Astrocyte (in vitro differentiated cells and primary cell): ENCODE measurements at regions not wholly inside any gene's neighbourhood (a gene's known extent, or its start where the extent isn't known, plus 50 kb on each side); places are given as distances from the start of the nearest gene placed in this dataset.

Experiments
- DNase-seq: peaks from one replicate; pipeline ENCODE4 v3.0.0-alpha.2; 2010; ENCODE audit warnings: low read depth
- FAIRE-seq: peaks from 2 replicates; lab custom pipeline; 2011; peaks lifted over from hg19 to GRCh38; lab: Jason Lieb, UNC
- H2AFZ ChIP-seq: 2 replicates; pipeline ENCODE4 v1.6.0; 2012; ENCODE audit warnings: low read depth, low read length, inconsistent platforms
- H3K27ac ChIP-seq: 2 replicates; pipeline ENCODE4 v1.5.1; 2011; ENCODE audit warnings: low read depth, low read length, inconsistent platforms
- H3K27me3 ChIP-seq: 2 replicates; pipeline ENCODE4 v1.6.0; 2011; ENCODE audit warnings: low read length, inconsistent platforms; ENCODE audit not compliant: insufficient read depth
- H3K36me3 ChIP-seq: 2 replicates; pipeline ENCODE4 v1.5.1; 2011; ENCODE audit warnings: low read length, inconsistent platforms; ENCODE audit not compliant: insufficient read depth
- H3K4me1 ChIP-seq: 2 replicates; pipeline ENCODE4 v1.5.1; 2011; ENCODE audit warnings: low read length, inconsistent platforms; ENCODE audit not compliant: insufficient read depth
- H3K4me2 ChIP-seq: 2 replicates; pipeline ENCODE4 v1.6.0; 2012; ENCODE audit warnings: low read length, inconsistent platforms
- H3K4me3 ChIP-seq: 2 replicates; pipeline ENCODE4 v1.5.1; 2011; ENCODE audit warnings: low read depth, mild to moderate bottlenecking, low read length, inconsistent platforms; ENCODE audit not compliant: insufficient read depth
- H3K79me2 ChIP-seq: 2 replicates; pipeline ENCODE4 v1.6.0; 2012; ENCODE audit warnings: mild to moderate bottlenecking, low read length, inconsistent platforms; ENCODE audit not compliant: insufficient read depth
- H3K9ac ChIP-seq: 2 replicates; pipeline ENCODE4 v1.6.0; 2012; ENCODE audit warnings: mild to moderate bottlenecking, low read length, inconsistent platforms
- H3K9me3 ChIP-seq: 2 replicates; pipeline ENCODE4 v1.5.1; 2012; ENCODE audit warnings: low read depth, mild to moderate bottlenecking, low read length, inconsistent platforms; ENCODE audit not compliant: insufficient read depth
- H4K20me1 ChIP-seq: 2 replicates; pipeline ENCODE4 v1.6.0; 2012; ENCODE audit warnings: low read length, inconsistent platforms; ENCODE audit not compliant: insufficient read depth
- H3K27ac Mint-ChIP-seq: one replicate; pipeline ENCODE4 v1.8.0; 2021; ENCODE audit warnings: mild to moderate bottlenecking, mixed read lengths; ENCODE audit not compliant: unreplicated experiment
- H3K27me3 Mint-ChIP-seq: one replicate; pipeline ENCODE4 v1.8.0; 2021; ENCODE audit warnings: low read depth, mixed read lengths; ENCODE audit not compliant: unreplicated experiment
- H3K36me3 Mint-ChIP-seq: one replicate; pipeline ENCODE4 v1.8.0; 2021; ENCODE audit warnings: low read depth, mixed read lengths; ENCODE audit not compliant: unreplicated experiment
- H3K4me1 Mint-ChIP-seq: one replicate; pipeline ENCODE4 v1.8.0; 2021; ENCODE audit warnings: low read depth, mixed read lengths; ENCODE audit not compliant: unreplicated experiment
- H3K4me3 Mint-ChIP-seq: one replicate; pipeline ENCODE4 v1.8.0; 2021; ENCODE audit warnings: mild to moderate bottlenecking, moderate library complexity, mixed read lengths; ENCODE audit not compliant: unreplicated experiment
- H3K9me3 Mint-ChIP-seq: one replicate; pipeline ENCODE4 v1.8.0; 2021; ENCODE audit warnings: mild to moderate bottlenecking, mixed read lengths; ENCODE audit not compliant: unreplicated experiment
- CTCF ChIP-seq: IDR thresholded peaks from 2 replicates; pipeline ENCODE4 v1.5.1; 2011; ENCODE audit warnings: low read depth, mild to moderate bottlenecking, inconsistent platforms, low read length, moderate library complexity; ENCODE audit not compliant: insufficient read depth
- EZH2 ChIP-seq: IDR thresholded peaks from 2 replicates; pipeline ENCODE4 v1.6.1; 2012; ENCODE audit warnings: mild to moderate bottlenecking, low read length, inconsistent platforms; ENCODE audit not compliant: insufficient read depth

- no peak overlapping the region for H3K4me3 Mint-ChIP-seq
These were observed 648.9 kb upstream of the GBE1 start for GRCh38 chr3:82410366-82410765.

GRCh38 chr3:82409842-82410241 is 648.4 kb upstream of the GBE1 start:
- no peak overlapping the region for H3K4me3 Mint-ChIP-seq
- TF ChIP-seq CTCF = no peak
- no peak for TF ChIP-seq EZH2
- Histone ChIP-seq H3K79me2 (no peaks in the 10 kb centered on the region), H2AFZ (no peak overlapping the region), H3K36me3 (no peaks in the 10 kb centered on the region), H3K4me3 (no peak overlapping the region), H3K9ac (no peak overlapping the region), H3K4me1 (no peaks in the 10 kb centered on the region), H3K27me3 (no peaks in the 10 kb centered on the region), H3K9me3 (no peaks in the 10 kb centered on the region), H3K4me2 (no peak overlapping the region), H3K27ac (no peak overlapping the region), H4K20me1 (no peaks in the 10 kb centered on the region)
- H3K9me3 Mint-ChIP-seq = no peaks in the 10 kb centered on the region
- no peak for FAIRE-seq
- DNase-seq = no peak
- H3K27ac Mint-ChIP-seq = no peak overlapping the region
- no peaks in the 10 kb centered on the region for H3K27me3 Mint-ChIP-seq
- H3K4me1 Mint-ChIP-seq = no peaks in the 10 kb centered on the region
- no peaks in the 10 kb centered on the region for H3K36me3 Mint-ChIP-seq

More at GRCh38 chr3:82410366-82410765, 648.9 kb upstream of the GBE1 start:
- no peak for TF ChIP-seq EZH2
- TF ChIP-seq CTCF = no peak
- no peaks in the 10 kb centered on the region for H3K36me3 ChIP-seq
- no peaks in the 10 kb centered on the region for H3K9me3 ChIP-seq
- H3K9ac ChIP-seq = no peak overlapping the region
- Mint-ChIP-seq H3K27ac (no peak overlapping the region), H3K4me1 (no peaks in the 10 kb centered on the region), H3K9me3 (no peaks in the 10 kb centered on the region), H3K27me3 (no peaks in the 10 kb centered on the region), H3K36me3 (no peaks in the 10 kb centered on the region)
- H2AFZ ChIP-seq = no peak overlapping the region
- no peak overlapping the region for H3K4me2 ChIP-seq
- FAIRE-seq = no peak
- H3K79me2 ChIP-seq = no peaks in the 10 kb centered on the region
- H3K27me3 ChIP-seq = no peaks in the 10 kb centered on the region
- no peak overlapping the region for H3K4me3 ChIP-seq
- no peaks in the 10 kb centered on the region for H4K20me1 ChIP-seq
- H3K4me1 ChIP-seq = no peaks in the 10 kb centered on the region
- DNase-seq = no peak
- no peak overlapping the region for H3K27ac ChIP-seq

GRCh38 chr3:82392203-82392775 is 630.8 kb upstream of the GBE1 start:
- TF ChIP-seq EZH2 (no peak), CTCF (no peak)
- Histone ChIP-seq H3K4me3 (no peak overlapping the region), H4K20me1 (no peaks in the 10 kb centered on the region), H3K27ac (no peak overlapping the region), H3K4me2 (no peak overlapping the region), H2AFZ (no peak overlapping the region), H3K27me3 (no peaks in the 10 kb centered on the region), H3K36me3 (no peaks in the 10 kb centered on the region), H3K9ac (no peak overlapping the region), H3K9me3 (no peaks in the 10 kb centered on the region), H3K4me1 (no peaks in the 10 kb centered on the region), H3K79me2 (no peaks in the 10 kb centered on the region)
- no peaks in the 10 kb centered on the region for H3K4me1 Mint-ChIP-seq
- peaks cover 2% of the 10 kb centered on the region for H3K9me3 Mint-ChIP-seq
- H3K4me3 Mint-ChIP-seq = no peak overlapping the region
- DNase-seq (no peak), FAIRE-seq (no peak)
- H3K27me3 Mint-ChIP-seq = no peaks in the 10 kb centered on the region
- no peak overlapping the region for H3K27ac Mint-ChIP-seq
- H3K36me3 Mint-ChIP-seq = no peaks in the 10 kb centered on the region
